ENCODE measurements at regions not wholly inside any gene's neighbourhood (a gene's known extent, or its start where the extent isn't known, plus 50 kb on each side); places are given as distances from the start of the nearest gene placed in this dataset.

DNA sequence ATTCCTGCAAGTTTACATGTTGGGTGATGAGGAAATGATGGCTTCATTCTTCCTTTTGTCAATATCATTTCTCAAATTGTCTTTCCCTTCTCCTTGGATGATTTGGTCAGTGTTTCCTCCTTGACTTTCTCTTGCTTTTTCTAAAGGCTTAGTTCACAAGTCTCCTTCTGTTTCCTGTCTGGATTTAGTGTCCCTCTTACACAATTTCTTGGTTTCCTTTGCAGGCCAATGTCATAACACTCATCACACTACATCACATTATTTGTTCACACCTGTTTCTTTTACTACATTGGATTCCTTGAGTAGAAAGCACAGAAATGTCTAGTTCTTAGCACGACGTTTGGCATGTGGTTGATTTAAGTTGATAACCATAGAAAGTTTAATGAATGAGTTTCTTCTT is 490.7 kb downstream of the TDRD3 start:
- Histone ChIP-seq H3K36me3 (ENCODE audit: insufficient read depth, low read length) (no peaks in the 10 kb centered on the region), H3K4me1 (ENCODE audit: insufficient read depth, low read length) (no peaks in the 10 kb centered on the region), H3K9me3 (ENCODE audit: low read length) (no peaks in the 10 kb centered on the region), H3K27ac (ENCODE audit: low read depth, low read length) (no peak overlapping the region), H3K9ac (ENCODE audit: low read length) (no peak overlapping the region), H3K4me3 (ENCODE audit: low read depth in 1 of 2, low read length in 2 of 2) (no peak overlapping the region), H3K27me3 (ENCODE audit: control insufficient read depth in 1 of 2, insufficient read depth in 2 of 2, low read length in 2 of 2) (no peaks in the 10 kb centered on the region)

DNA sequence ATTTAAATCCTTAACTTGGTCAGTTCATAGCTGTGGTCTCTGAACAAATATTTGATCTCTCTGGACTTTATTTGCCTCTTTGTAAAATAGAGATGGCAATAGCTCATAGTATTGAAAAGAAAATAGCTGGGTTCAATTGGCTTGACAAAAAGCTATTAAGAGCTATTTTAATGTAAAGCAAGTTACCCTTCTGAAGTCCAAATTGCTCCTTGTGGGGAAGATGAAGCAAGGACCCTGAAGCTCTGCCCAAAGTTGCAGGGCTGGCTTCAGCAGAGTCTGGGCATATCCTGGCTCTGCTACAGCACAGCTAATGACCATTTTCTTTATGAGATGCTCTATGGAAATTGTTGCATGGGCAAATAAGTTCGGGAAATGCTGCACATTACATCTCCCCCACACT is 484.5 kb downstream of the TDRD3 start:
- Histone ChIP-seq H3K4me3 (ENCODE audit: low read depth in 1 of 2, low read length in 2 of 2) (no peak overlapping the region), H3K27me3 (ENCODE audit: control insufficient read depth in 1 of 2, insufficient read depth in 2 of 2, low read length in 2 of 2) (no peaks in the 10 kb centered on the region), H3K9me3 (ENCODE audit: low read length) (no peaks in the 10 kb centered on the region), H3K9ac (ENCODE audit: low read length) (no peak overlapping the region), H3K27ac (ENCODE audit: low read depth, low read length) (no peak overlapping the region), H3K4me1 (ENCODE audit: insufficient read depth, low read length) (no peaks in the 10 kb centered on the region), H3K36me3 (ENCODE audit: insufficient read depth, low read length) (no peaks in the 10 kb centered on the region)

DNA sequence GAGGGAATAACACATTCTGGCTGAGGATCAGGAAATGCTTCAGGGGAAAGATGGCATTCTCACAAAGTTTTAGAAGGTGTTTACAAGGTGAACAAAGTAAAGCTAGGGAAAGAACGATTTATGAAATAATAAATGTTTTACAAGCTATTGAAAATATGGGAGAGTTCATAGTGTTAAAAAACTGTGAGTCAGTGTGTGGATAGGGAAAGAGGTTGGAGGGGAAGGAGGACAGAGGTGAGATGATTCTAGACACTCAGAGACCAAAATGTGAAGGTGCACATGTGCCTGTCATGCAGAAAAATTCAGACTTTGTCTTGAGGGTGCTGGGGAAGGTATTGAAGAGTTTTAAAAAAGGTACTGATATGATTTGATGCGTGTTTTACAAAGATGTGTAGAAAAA is 476.1 kb downstream of the TDRD3 start:
- Histone ChIP-seq H3K9ac (ENCODE audit: low read length) (no peak overlapping the region), H3K4me1 (ENCODE audit: insufficient read depth, low read length) (no peaks in the 10 kb centered on the region), H3K9me3 (ENCODE audit: low read length) (no peaks in the 10 kb centered on the region), H3K4me3 (ENCODE audit: low read depth in 1 of 2, low read length in 2 of 2) (no peak overlapping the region), H3K27ac (ENCODE audit: low read depth, low read length) (no peak overlapping the region), H3K27me3 (ENCODE audit: control insufficient read depth in 1 of 2, insufficient read depth in 2 of 2, low read length in 2 of 2) (no peaks in the 10 kb centered on the region), H3K36me3 (ENCODE audit: insufficient read depth, low read length) (no peaks in the 10 kb centered on the region)

DNA sequence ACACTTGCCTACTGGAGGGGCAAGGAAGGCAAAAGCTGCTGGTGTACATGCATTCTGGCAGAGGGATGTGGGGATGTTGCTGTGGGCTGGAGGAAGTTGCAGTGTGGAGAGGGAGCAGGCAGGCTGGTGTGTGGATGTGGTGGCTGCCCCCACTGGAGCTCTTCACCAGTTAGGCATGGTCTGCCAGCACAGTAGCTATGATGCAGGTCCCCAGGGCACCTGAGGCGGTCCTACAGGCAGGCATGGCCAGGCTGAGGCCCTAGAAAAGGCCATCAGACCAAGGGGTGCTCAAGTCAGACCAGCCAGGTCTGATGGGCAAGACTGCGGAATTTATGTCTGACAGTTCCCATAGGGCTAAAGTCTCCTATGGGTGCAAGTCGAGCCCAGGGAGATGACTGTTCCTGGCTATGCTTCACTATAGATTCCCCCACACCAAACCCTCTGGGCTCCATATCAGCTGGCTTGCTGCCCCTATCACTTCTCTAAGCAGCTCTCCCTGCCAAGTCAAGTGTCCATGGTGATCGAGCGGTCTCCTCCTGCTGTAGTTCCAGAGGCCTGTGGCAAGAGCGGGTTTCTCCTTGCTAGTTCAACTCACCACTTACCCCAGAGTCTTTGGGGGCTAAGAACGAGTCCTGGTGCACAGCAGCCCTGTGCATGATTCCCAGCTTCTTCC is 473.1 kb downstream of the TDRD3 start:
- H3K4me3 ChIP-seq (ENCODE audit: low read depth in 1 of 2, low read length in 2 of 2) = no peak overlapping the region
- no peak overlapping the region for H3K9ac ChIP-seq (ENCODE audit: low read length)
- H3K27me3 ChIP-seq (ENCODE audit: control insufficient read depth in 1 of 2, insufficient read depth in 2 of 2, low read length in 2 of 2) = no peaks in the 10 kb centered on the region
- no peak overlapping the region for H3K27ac ChIP-seq (ENCODE audit: low read depth, low read length)
- H3K4me1 ChIP-seq (ENCODE audit: insufficient read depth, low read length) = no peaks in the 10 kb centered on the region
- H3K36me3 ChIP-seq (ENCODE audit: insufficient read depth, low read length) = no peaks in the 10 kb centered on the region
- no peaks in the 10 kb centered on the region for H3K9me3 ChIP-seq (ENCODE audit: low read length)

DNA sequence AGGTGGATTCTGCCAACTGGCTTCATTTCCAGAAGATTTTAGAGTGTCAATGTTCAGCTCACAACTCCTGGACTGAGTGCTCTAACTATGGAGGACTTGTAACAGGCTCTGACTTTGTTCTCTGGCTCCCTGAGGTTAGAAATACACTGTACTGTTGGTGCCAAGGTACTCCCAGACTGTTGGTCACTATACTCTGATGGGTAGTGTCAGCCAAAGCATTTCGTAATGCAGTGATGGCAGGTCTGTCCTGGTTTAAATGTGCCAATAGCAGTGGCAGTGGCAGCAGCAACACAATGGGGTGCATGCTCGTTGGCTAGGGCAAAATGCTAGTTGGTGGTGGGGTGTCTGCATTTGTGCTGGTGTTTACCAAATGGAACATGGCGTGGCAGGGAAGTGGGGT is 472.2 kb downstream of the TDRD3 start:
- no peaks in the 10 kb centered on the region for H3K4me1 ChIP-seq (ENCODE audit: insufficient read depth, low read length)
- no peak overlapping the region for H3K27ac ChIP-seq (ENCODE audit: low read depth, low read length)
- H3K9me3 ChIP-seq (ENCODE audit: low read length) = no peaks in the 10 kb centered on the region
- no peaks in the 10 kb centered on the region for H3K27me3 ChIP-seq (ENCODE audit: control insufficient read depth in 1 of 2, insufficient read depth in 2 of 2, low read length in 2 of 2)
- no peaks in the 10 kb centered on the region for H3K36me3 ChIP-seq (ENCODE audit: insufficient read depth, low read length)
- H3K9ac ChIP-seq (ENCODE audit: low read length) = no peak overlapping the region
- H3K4me3 ChIP-seq (ENCODE audit: low read depth in 1 of 2, low read length in 2 of 2) = no peak overlapping the region

DNA sequence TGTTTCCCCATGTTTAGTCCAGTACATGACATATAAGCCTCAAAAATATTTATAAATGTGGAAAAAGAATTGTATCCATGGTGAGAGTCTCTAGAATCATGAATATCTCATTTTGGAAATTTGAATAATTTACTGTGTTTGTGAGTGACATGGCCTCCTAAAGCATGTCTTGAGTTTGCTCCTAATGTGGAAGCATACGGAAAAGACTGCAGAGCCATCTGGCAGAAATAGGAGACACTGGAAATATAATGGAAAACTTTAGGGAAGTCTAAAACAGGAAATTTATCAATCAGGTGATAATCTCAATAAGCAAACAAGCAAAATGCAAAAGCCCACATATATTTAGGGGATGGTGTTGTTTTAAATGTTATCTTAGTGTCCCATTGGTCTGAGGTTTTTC is 465.0 kb downstream of the TDRD3 start:
- no peaks in the 10 kb centered on the region for H3K36me3 ChIP-seq (ENCODE audit: insufficient read depth, low read length)
- H3K27ac ChIP-seq (ENCODE audit: low read depth, low read length) = no peak overlapping the region
- H3K27me3 ChIP-seq (ENCODE audit: control insufficient read depth in 1 of 2, insufficient read depth in 2 of 2, low read length in 2 of 2) = no peaks in the 10 kb centered on the region
- H3K9ac ChIP-seq (ENCODE audit: low read length) = no peak overlapping the region
- H3K4me1 ChIP-seq (ENCODE audit: insufficient read depth, low read length) = no peaks in the 10 kb centered on the region
- no peak overlapping the region for H3K4me3 ChIP-seq (ENCODE audit: low read depth in 1 of 2, low read length in 2 of 2)
- no peaks in the 10 kb centered on the region for H3K9me3 ChIP-seq (ENCODE audit: low read length)

DNA sequence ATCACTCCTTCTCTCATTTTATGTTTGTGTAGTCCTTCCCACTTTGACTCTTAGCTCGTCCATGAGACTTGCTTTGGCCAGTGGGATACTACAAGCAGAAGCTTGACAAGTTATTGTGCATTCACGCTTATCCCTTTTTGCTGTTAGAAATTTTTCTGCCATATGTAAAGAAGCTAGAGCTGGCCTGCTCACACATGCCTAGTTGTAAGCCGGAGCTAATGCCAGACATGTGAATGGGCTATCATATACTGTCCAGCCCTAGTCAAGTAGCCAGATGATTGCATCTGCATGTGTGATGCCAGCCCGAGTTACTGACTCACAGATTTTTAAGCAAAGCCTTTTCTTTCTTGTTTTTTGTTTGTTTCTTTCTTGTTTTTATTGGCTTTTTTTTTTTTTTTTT is 460.7 kb downstream of the TDRD3 start:
- Histone ChIP-seq H3K4me3 (ENCODE audit: low read depth in 1 of 2, low read length in 2 of 2) (no peak overlapping the region), H3K36me3 (ENCODE audit: insufficient read depth, low read length) (no peaks in the 10 kb centered on the region), H3K9ac (ENCODE audit: low read length) (no peak overlapping the region), H3K27me3 (ENCODE audit: control insufficient read depth in 1 of 2, insufficient read depth in 2 of 2, low read length in 2 of 2) (no peaks in the 10 kb centered on the region), H3K4me1 (ENCODE audit: insufficient read depth, low read length) (no peaks in the 10 kb centered on the region), H3K9me3 (ENCODE audit: low read length) (no peaks in the 10 kb centered on the region), H3K27ac (ENCODE audit: low read depth, low read length) (no peak overlapping the region)

DNA sequence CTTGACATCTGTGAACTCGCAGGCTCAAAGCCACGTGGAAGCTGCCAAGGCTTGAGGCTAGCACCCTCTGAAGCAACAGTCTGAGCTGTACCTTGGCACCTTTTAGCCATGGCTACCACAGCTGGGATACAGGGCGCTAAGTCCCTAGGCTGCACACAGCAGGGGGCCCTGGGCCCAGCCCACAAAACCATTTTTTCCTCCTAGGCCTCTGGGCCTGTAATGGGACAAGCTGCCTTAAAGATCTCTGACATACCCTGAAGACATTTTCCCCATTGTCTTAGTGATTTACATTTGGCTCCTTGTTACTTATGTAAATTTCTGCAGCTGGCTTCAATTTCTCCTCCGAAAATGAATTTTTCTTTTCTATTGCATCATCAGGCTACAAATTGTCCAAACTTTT is 455.9 kb downstream of the TDRD3 start:
- Histone ChIP-seq H3K27me3 (ENCODE audit: control insufficient read depth in 1 of 2, insufficient read depth in 2 of 2, low read length in 2 of 2) (no peaks in the 10 kb centered on the region), H3K4me3 (ENCODE audit: low read depth in 1 of 2, low read length in 2 of 2) (no peak overlapping the region), H3K4me1 (ENCODE audit: insufficient read depth, low read length) (no peaks in the 10 kb centered on the region), H3K9ac (ENCODE audit: low read length) (no peak overlapping the region), H3K36me3 (ENCODE audit: insufficient read depth, low read length) (no peaks in the 10 kb centered on the region), H3K27ac (ENCODE audit: low read depth, low read length) (no peak overlapping the region), H3K9me3 (ENCODE audit: low read length) (no peaks in the 10 kb centered on the region)

DNA sequence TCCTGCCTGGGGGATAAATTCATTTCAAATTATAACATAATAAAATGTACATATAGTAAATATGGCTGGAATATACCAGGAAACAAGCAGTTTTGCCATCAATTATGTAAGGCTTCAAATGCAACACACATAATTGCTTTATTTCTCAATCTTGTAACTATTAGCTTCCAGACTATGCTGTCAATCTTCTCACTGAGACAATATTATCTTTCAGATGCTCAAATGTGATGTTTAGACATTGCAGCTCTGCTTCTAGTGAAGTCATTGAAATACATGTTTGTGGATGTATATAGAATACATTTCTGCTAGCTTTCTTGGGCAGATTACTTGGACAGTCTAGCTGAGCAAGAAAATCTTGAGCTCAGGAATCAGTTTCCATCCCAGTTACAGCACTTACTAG is 454.4 kb downstream of the TDRD3 start:
- no peaks in the 10 kb centered on the region for H3K27me3 ChIP-seq (ENCODE audit: control insufficient read depth in 1 of 2, insufficient read depth in 2 of 2, low read length in 2 of 2)
- no peaks in the 10 kb centered on the region for H3K9me3 ChIP-seq (ENCODE audit: low read length)
- no peak overlapping the region for H3K9ac ChIP-seq (ENCODE audit: low read length)
- no peak overlapping the region for H3K4me3 ChIP-seq (ENCODE audit: low read depth in 1 of 2, low read length in 2 of 2)
- H3K4me1 ChIP-seq (ENCODE audit: insufficient read depth, low read length) = no peaks in the 10 kb centered on the region
- no peak overlapping the region for H3K27ac ChIP-seq (ENCODE audit: low read depth, low read length)
- H3K36me3 ChIP-seq (ENCODE audit: insufficient read depth, low read length) = no peaks in the 10 kb centered on the region

DNA sequence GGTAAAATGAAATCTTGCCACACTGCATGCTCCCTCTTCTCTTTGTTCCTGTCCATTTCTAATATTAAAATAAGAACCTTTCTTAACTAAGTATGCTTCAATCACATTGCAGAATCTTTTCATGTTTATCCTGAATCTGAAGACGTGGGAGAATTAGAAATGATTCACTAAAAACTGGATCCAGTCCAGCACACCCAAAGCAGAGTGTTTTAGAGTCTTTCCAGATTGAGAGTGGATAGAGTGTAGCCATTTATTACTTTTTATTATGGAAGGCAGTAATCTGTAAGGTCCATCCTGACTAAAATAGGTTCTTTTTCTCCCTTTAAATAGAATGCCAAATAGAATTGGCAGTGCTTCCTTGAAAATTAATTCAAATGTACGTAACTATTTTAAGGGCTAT is 453.5 kb downstream of the TDRD3 start:
- Histone ChIP-seq H3K4me1 (ENCODE audit: insufficient read depth, low read length) (no peaks in the 10 kb centered on the region), H3K27ac (ENCODE audit: low read depth, low read length) (no peak overlapping the region)

DNA sequence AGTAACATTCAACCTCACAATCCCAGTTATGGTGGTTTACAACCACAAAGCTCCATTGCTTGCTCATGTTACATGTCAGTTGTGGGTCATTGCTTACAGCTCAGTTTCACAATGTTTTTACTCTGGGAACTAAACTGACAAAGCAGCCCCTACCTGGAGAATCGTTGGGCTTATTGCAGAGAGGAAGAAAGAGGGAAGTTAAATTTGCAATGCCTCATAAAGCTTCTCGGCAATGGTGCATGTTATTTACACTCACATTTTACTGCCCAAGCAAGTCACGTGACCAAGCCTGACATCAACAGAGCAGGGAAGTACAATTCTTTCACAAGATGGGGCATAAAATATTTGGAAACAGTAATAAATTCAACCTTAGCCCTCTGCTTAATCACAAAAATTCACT is 441.6 kb downstream of the TDRD3 start:
- Histone ChIP-seq H3K36me3 (ENCODE audit: insufficient read depth, low read length) (no peaks in the 10 kb centered on the region), H3K27ac (ENCODE audit: low read depth, low read length) (no peak overlapping the region), H3K4me1 (ENCODE audit: insufficient read depth, low read length) (peaks cover 3% of the 10 kb centered on the region), H3K9ac (ENCODE audit: low read length) (no peak overlapping the region), H3K9me3 (ENCODE audit: low read length) (no peaks in the 10 kb centered on the region), H3K27me3 (ENCODE audit: control insufficient read depth in 1 of 2, insufficient read depth in 2 of 2, low read length in 2 of 2) (no peaks in the 10 kb centered on the region), H3K4me3 (ENCODE audit: low read depth in 1 of 2, low read length in 2 of 2) (no peak overlapping the region)

More for the DNA sequence above, 453.5 kb downstream of the TDRD3 start:
- Histone ChIP-seq H3K36me3 (ENCODE audit: insufficient read depth, low read length) (no peaks in the 10 kb centered on the region), H3K9ac (ENCODE audit: low read length) (no peak overlapping the region), H3K4me3 (ENCODE audit: low read depth in 1 of 2, low read length in 2 of 2) (no peak overlapping the region), H3K9me3 (ENCODE audit: low read length) (no peaks in the 10 kb centered on the region), H3K27me3 (ENCODE audit: control insufficient read depth in 1 of 2, insufficient read depth in 2 of 2, low read length in 2 of 2) (no peaks in the 10 kb centered on the region)

DNA sequence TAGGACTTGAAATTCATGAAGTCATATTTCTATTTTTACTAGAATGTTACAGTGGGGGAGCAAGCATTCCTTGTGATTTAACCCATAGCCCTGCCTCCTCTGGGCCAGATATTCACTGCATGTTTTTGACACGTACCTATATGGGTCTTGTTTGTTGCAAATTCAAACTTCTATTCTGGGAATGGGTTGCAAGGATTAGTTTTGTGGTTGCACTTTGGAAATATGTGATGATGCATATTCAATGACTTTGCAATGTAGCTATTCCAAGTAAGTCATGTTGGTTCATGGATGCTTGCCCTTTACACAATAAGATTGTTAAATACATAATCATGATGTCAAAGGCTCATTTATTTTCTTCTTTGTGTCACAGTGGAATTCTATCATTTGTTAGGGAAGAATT is 440.8 kb downstream of the TDRD3 start:
- Histone ChIP-seq H3K36me3 (ENCODE audit: insufficient read depth, low read length) (no peaks in the 10 kb centered on the region), H3K9ac (ENCODE audit: low read length) (no peak overlapping the region), H3K9me3 (ENCODE audit: low read length) (no peaks in the 10 kb centered on the region), H3K4me3 (ENCODE audit: low read depth in 1 of 2, low read length in 2 of 2) (no peak overlapping the region), H3K4me1 (ENCODE audit: insufficient read depth, low read length) (peaks cover 3% of the 10 kb centered on the region), H3K27me3 (ENCODE audit: control insufficient read depth in 1 of 2, insufficient read depth in 2 of 2, low read length in 2 of 2) (no peaks in the 10 kb centered on the region), H3K27ac (ENCODE audit: low read depth, low read length) (no peak overlapping the region)
